ENCODE measurements at regions not wholly inside any gene's neighbourhood (a gene's known extent, or its start where the extent isn't known, plus 50 kb on each side); places are given as distances from the start of the nearest gene placed in this dataset.

DNA sequence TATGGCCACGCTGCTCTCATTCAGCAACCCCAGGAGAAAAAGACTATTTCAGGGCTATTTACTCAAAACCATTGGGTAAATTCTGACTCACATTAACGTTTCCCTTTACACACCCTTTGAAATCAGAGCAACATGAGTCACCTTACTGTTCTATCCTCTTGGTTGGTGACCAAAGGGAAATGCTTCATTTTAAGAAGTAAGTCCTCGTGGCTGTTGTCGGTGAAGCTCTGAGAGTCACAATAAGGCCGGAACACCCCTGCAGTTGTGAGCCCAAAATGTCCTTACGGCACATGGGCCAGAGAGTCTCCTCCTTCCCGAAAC is 56.3 kb upstream of the SPRY1 start:
- TF ChIP-seq, protein P1, sequence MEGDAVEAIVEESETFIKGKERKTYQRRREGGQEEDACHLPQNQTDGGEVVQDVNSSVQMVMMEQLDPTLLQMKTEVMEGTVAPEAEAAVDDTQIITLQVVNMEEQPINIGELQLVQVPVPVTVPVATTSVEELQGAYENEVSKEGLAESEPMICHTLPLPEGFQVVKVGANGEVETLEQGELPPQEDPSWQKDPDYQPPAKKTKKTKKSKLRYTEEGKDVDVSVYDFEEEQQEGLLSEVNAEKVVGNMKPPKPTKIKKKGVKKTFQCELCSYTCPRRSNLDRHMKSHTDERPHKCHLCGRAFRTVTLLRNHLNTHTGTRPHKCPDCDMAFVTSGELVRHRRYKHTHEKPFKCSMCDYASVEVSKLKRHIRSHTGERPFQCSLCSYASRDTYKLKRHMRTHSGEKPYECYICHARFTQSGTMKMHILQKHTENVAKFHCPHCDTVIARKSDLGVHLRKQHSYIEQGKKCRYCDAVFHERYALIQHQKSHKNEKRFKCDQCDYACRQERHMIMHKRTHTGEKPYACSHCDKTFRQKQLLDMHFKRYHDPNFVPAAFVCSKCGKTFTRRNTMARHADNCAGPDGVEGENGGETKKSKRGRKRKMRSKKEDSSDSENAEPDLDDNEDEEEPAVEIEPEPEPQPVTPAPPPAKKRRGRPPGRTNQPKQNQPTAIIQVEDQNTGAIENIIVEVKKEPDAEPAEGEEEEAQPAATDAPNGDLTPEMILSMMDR (IDR thresholded peaks at IDR 0.05), result no peak
- no peak for TF ChIP-seq POLR2A (IDR thresholded peaks at IDR 0.05)

Data from adrenal gland (tissue), 5 donors.